Hippocampal formation (tissue), 2 donors: ENCODE measurements at regions not wholly inside any gene's neighbourhood (a gene's known extent, or its start where the extent isn't known, plus 50 kb on each side); places are given as distances from the start of the nearest gene placed in this dataset.

Experiments used
- DNase-seq, 2 donors: peaks; one replicate each; lab custom pipeline; 2025; lab: John Stamatoyannopoulos, UW

GRCh38 chr3:181660337-181660736 is 51.4 kb upstream of the SOX2 start:
- DNase-seq = no peak

- no peak for DNase-seq
Measured at GRCh38 chr3:181637456-181637855, 74.3 kb upstream of the SOX2 start.

- DNase-seq = no peak
Measured at GRCh38 chr3:181637056-181637455, 74.7 kb upstream of the SOX2 start.

GRCh38 chr3:181635141-181635540 is 76.6 kb upstream of the SOX2 start:
- no peak for DNase-seq

GRCh38 chr3:181633556-181633955 is 78.2 kb upstream of the SOX2 start:
- DNase-seq = no peak

- DNase-seq = no peak
Measured at GRCh38 chr3:181631901-181632300, 79.8 kb upstream of the SOX2 start.

- no peak for DNase-seq
Measured at GRCh38 chr3:181630853-181631252, 80.9 kb upstream of the SOX2 start.

- DNase-seq = no peak
Measured at GRCh38 chr3:181629711-181630110, 82.0 kb upstream of the SOX2 start.

- no peak for DNase-seq
Measured at GRCh38 chr3:181629029-181629428, 82.7 kb upstream of the SOX2 start.

- DNase-seq = no peak
Measured at GRCh38 chr3:181628384-181628783, 83.3 kb upstream of the SOX2 start.

- no peak for DNase-seq
Measured at GRCh38 chr3:181626036-181626435, 85.7 kb upstream of the SOX2 start.

- DNase-seq = no peak
Measured at GRCh38 chr3:181623924-181624694, 87.6 kb upstream of the SOX2 start.

GRCh38 chr3:181622365-181622764 is 89.4 kb upstream of the SOX2 start:
- no peak for DNase-seq

GRCh38 chr3:181619897-181620296 is 91.8 kb upstream of the SOX2 start:
- DNase-seq = no peak

- DNase-seq = no peak
Measured at GRCh38 chr3:181618260-181618659, 93.5 kb upstream of the SOX2 start.

- DNase-seq = no peak
Measured at GRCh38 chr3:181616088-181617070, 95.3 kb upstream of the SOX2 start.

- peak in 1 of 2 donors; percentile 8 for DNase-seq
Measured at GRCh38 chr3:181615666-181616065, 96.1 kb upstream of the SOX2 start.

- DNase-seq = no peak
Measured at GRCh38 chr3:181614878-181615277, 96.8 kb upstream of the SOX2 start.

- no peak for DNase-seq
Measured at GRCh38 chr3:181613813-181614212, 97.9 kb upstream of the SOX2 start.

GRCh38 chr3:181613191-181613590 is 98.5 kb upstream of the SOX2 start:
- no peak for DNase-seq

- DNase-seq = no peak
Measured at GRCh38 chr3:181610973-181611265, 100.8 kb upstream of the SOX2 start.

- DNase-seq = no peak
Measured at GRCh38 chr3:181610083-181610972, 101.4 kb upstream of the SOX2 start.
